Left hindlimb (tissue), 1 donor: ENCODE measurements at regions not wholly inside any gene's neighbourhood (a gene's known extent, or its start where the extent isn't known, plus 50 kb on each side); places are given as distances from the start of the nearest gene placed in this dataset.
"Not testable (repeated sequence)": the region's sequence is repeated elsewhere in the genome, so short reads cannot be mapped to it uniquely, and the experiment has no call there.

Source experiments
- DNase-seq: peaks from one replicate; pipeline ENCODE4 v3.0.0-alpha.2; 2018

- no peak for DNase-seq
These were observed 392.8 kb upstream of the ACVR2A start for GRCh38 chr2:147451902-147452515.

DNA sequence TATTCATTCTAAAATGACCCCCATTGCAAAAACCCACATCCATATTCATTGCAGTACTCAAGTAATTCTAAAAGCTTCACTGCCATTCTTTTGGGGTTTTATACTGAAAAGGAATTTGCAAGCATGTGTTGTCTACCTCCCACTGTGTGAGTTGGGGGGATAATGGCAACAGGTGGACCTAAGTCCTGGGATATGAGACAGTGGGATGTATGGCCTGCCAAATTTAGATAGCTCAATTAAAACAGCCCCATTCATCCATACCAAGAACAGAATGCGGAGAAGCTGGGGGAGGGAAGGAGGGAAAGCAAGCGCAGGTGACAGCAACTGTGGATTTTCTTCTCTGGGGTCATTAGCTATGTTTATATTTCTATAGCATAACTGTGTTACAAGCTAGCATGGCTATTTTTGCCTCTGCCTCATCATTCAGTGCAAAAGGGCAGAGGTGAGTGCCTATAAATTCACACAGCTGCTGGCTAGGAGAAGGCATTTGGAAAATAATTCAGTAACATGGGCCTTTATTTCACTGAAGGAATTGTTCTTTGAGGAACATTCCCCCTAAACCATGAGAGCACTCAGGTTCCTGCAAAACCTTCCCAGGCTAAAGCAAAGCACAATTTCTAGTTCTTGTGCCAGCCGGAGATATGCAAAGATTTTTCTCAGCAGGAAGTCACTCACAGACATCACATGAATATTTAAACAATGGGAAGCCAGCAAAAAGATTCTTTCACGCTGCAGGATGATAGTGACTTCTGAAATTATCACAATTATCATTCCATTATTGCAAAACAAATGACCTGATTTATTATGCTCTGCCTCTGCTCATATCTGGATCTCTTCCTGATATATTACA lies 393.9 kb upstream of the ACVR2A start:
- DNase-seq = no peak

GRCh38 chr2:147449323-147449991 lies 395.4 kb upstream of the ACVR2A start:
- DNase-seq = no peak

GRCh38 chr2:147442816-147443215 lies 402.0 kb upstream of the ACVR2A start:
- DNase-seq = no peak

DNA sequence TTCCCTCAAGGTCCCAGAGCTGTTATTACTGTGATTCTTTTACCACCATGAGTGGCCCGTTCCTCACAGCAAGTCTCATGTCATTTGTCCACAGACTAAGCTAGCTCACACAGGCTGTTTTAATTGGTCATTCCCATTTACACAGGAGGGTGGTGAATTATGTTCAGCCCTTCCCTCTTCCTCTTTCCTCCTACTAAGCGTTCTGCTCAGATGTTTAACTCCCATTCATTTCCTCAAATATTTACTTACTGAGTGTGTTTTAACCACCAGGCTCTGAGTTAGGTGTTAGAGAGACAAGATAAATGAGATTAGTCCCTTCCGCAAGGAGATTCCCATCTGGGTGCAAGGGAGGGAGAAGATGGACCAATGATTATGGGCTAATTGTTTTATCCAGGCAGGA lies 403.6 kb upstream of the ACVR2A start:
- no peak for DNase-seq

- no peak for DNase-seq
These were observed 404.1 kb upstream of the ACVR2A start for GRCh38 chr2:147440734-147441133.

- DNase-seq = no peak
These were observed 404.8 kb upstream of the ACVR2A start for GRCh38 chr2:147439986-147440385.

- no peak for DNase-seq
These were observed 405.9 kb upstream of the ACVR2A start for GRCh38 chr2:147438882-147439281.

DNA sequence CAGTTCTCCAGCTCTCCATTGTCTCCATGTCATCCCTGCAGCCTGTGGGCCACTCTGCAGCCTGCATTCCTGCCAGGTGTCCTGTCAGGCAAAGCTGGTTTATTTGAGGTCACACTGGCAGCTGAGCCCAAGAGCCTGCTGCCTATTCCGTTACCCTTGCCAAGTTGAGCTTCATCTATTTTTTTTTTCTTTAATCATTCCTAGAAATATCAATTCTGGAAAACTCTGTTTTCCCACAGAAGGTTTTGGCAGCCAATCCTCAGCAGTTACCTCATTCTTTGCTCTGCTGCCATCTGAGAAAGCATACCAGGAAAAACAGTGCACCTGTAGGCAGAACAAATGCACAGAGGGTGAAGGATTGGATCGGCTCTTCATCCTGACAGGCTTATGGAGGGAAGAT lies 411.0 kb upstream of the ACVR2A start:
- DNase-seq = no peak

GRCh38 chr2:147430408-147430807 lies 414.4 kb upstream of the ACVR2A start:
- DNase-seq = no peak

DNA sequence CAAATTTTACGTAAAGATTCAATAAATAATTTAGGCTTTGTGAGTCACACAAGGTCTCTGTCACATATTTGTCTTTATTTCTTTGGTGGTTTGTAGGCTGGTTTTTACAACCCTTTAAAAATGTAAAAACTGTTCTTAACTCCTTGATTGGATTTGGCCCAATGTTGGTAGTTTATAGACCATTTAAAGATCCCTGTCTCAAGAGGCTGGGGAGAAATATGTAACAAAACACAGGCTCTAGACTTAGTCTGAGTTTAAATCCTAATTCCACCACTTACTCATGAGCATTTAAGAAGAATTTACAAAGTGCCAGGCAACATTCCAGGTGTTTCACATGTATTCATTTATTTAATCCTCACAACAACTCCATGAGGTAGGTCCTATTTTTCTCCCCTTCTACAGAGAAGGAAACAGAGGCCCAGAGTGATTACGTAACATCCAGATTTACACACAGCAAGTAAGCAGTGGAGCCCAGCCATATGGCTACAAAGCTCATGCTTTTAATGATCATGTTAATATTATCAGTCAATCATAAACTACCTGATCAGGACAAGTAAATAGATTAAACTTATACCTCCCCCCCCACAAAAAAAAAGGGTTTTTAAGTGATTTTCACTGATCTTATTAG lies 416.6 kb upstream of the ACVR2A start:
- no peak for DNase-seq

- no peak for DNase-seq
These were observed 419.3 kb upstream of the ACVR2A start for GRCh38 chr2:147425437-147426029.

GRCh38 chr2:147424766-147425165 lies 420.1 kb upstream of the ACVR2A start:
- DNase-seq = no peak

GRCh38 chr2:147420947-147421675 lies 423.7 kb upstream of the ACVR2A start:
- no peak for DNase-seq

- DNase-seq = no peak
These were observed 424.3 kb upstream of the ACVR2A start for GRCh38 chr2:147420517-147420916.

GRCh38 chr2:147416099-147416498 lies 428.7 kb upstream of the ACVR2A start:
- no peak for DNase-seq

DNA sequence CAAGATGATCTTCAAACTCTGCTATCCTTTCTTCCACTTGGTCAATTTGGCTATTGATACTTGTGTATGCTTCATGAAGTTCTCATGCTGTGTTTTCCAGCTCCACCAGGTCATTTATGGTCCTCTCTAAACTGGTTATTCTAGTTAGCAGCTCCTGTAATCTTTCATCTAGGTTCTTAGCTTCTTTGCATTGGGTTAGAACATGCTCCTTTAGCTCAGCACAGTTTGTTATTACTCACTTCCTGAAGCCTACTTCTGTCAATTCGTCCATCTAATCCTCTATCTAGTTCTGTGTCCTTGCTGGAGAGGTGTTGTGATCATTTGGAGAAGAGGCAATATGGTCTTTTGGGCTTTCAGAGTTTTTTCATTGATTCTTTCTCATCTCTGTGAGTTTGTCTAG lies 430.2 kb upstream of the ACVR2A start:
- DNase-seq = not testable (repeated sequence)

- no peak for DNase-seq
These were observed 436.5 kb upstream of the ACVR2A start for GRCh38 chr2:147408357-147408756.

- DNase-seq = no peak
These were observed 439.2 kb upstream of the ACVR2A start for GRCh38 chr2:147405651-147406050.

- no peak for DNase-seq
These were observed 445.8 kb upstream of the ACVR2A start for GRCh38 chr2:147398996-147399395.

- DNase-seq = no peak
These were observed 446.5 kb upstream of the ACVR2A start for GRCh38 chr2:147398301-147398700.

GRCh38 chr2:147396890-147397289 lies 447.9 kb upstream of the ACVR2A start:
- DNase-seq = no peak
